Loucy (cell line): ENCODE measurements at regions not wholly inside any gene's neighbourhood (a gene's known extent, or its start where the extent isn't known, plus 50 kb on each side); places are given as distances from the start of the nearest gene placed in this dataset.

ENCODE experiments used
- CTCF ChIP-seq: fragments of 200-600 bp; sonication (generic); conservative IDR thresholded peaks from 2 replicates; pipeline ENCODE4 v1.5.1; 2014; ENCODE audit warnings: mild to moderate bottlenecking, antibody characterized with exemption, low read length
- EZH2phosphoT487 ChIP-seq: fragments of 200-600 bp; IDR thresholded peaks from 2 replicates; pipeline ENCODE4 v1.6.1; 2018; ENCODE audit warnings: antibody characterized with exemption, mild to moderate bottlenecking, moderate library complexity, borderline replicate concordance

DNA sequence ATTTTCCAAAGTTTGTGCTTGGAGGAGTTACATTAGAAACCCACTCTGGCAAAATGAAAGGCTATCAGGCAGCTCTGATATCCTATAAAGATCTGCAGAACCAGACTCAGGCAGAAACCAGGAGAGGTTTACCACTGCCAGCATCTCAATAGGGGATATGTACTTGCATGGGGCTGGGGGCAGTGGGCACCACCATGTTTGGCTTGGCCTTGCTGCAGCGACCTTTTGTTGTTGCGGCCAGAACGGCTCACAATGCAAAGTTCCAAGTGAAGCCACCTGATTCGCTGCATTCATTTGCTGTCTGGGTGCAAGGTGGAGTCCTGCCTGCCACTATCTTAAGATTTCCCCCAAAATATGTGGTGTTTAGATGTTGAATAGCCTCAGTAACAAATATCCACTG is 81.3 kb downstream of the COPS8 start:
- TF ChIP-seq CTCF (no peak), EZH2phosphoT487 (no peak)
